GM06990 (cell line): ENCODE measurements at regions not wholly inside any gene's neighbourhood (a gene's known extent, or its start where the extent isn't known, plus 50 kb on each side); places are given as distances from the start of the nearest gene placed in this dataset.
"Not testable (repeated sequence)": the region's sequence is repeated elsewhere in the genome, so short reads cannot be mapped to it uniquely, and the experiment has no call there.

Experiments
- DNase-seq: peaks from one replicate; pipeline ENCODE4 v3.0.0-alpha.2; 2011; ENCODE audit not compliant: insufficient read length; ENCODE audit errors: extremely low read depth
- H3K27me3 ChIP-seq: replicated peaks from 2 replicates; pipeline ENCODE4 v1.6.0; 2011; ENCODE audit warnings: low read length; ENCODE audit not compliant: control insufficient read depth, insufficient read depth
- H3K36me3 ChIP-seq: 2 replicates; pipeline ENCODE4 v1.5.1; 2011; ENCODE audit warnings: low read length; ENCODE audit not compliant: control insufficient read depth, insufficient read depth
- H3K4me3 ChIP-seq: replicated peaks from 2 replicates; pipeline ENCODE4 v1.5.1; 2011; ENCODE audit warnings: low read depth, mild to moderate bottlenecking, control low read depth, low read length
- TF ChIP-seq, protein P1 (sequence below): IDR thresholded peaks from 2 replicates; pipeline ENCODE4 v1.5.1; 2011; ENCODE audit warnings: low read length, control low read depth, mild to moderate bottlenecking, inconsistent platforms; ENCODE audit not compliant: insufficient read depth, poor library complexity, severe bottlenecking

DNA sequence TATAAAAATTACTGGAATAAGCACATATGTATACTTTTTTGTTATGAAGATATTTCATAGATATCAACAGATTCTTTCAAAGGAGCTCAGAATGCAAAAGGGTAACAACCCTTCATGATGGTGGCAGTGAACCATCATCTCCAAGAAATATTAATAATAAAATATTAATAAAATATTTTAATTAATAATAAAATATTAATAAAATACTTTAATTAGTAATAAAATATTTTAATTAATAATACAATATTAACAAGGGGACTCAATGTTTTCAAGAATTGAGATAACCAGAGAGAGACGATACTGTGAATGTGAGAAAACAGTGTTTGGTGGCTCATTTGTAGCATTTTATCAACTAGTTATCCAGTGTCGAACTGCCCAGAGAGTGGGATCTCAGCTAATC lies 86.0 kb upstream of the NT5E start:
- no peaks in the 10 kb centered on the region for H3K36me3 ChIP-seq
- TF ChIP-seq, protein P1, sequence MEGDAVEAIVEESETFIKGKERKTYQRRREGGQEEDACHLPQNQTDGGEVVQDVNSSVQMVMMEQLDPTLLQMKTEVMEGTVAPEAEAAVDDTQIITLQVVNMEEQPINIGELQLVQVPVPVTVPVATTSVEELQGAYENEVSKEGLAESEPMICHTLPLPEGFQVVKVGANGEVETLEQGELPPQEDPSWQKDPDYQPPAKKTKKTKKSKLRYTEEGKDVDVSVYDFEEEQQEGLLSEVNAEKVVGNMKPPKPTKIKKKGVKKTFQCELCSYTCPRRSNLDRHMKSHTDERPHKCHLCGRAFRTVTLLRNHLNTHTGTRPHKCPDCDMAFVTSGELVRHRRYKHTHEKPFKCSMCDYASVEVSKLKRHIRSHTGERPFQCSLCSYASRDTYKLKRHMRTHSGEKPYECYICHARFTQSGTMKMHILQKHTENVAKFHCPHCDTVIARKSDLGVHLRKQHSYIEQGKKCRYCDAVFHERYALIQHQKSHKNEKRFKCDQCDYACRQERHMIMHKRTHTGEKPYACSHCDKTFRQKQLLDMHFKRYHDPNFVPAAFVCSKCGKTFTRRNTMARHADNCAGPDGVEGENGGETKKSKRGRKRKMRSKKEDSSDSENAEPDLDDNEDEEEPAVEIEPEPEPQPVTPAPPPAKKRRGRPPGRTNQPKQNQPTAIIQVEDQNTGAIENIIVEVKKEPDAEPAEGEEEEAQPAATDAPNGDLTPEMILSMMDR: no peak
- no peaks in the 10 kb centered on the region for H3K27me3 ChIP-seq
- no peak for DNase-seq
- H3K4me3 ChIP-seq: no peak overlapping the region

DNA sequence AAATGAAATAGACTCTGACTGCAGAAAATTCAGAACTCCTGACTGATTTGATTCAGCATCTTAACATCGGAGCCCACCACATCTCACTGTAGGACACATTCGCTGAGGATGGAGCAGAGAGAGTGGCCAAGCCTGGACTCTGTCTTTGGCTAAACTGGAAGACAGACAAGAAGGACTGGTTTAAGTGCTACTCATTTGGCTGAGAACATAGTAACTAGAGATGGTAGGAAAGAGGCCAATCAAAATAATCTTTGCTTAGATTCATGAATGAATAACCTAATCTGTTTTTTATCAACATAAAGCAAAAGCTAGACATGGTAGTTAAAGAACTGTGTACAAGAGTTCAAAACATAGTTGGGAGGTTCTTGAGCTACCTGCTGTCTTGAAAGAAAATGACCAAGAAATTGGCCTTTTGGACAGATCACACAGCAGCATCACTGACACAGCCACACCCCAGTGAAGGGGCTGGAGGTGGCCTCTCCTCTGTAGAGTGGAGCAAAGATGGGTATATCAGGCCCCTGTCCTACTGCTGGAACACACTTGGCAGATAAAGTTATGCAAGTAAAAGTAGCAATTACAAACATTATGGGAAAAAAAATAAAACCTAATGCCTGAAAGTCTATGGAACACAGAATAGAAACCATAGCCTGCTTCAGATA lies 87.1 kb upstream of the NT5E start:
- H3K4me3 ChIP-seq: no peak overlapping the region
- no peak for DNase-seq
- no peaks in the 10 kb centered on the region for H3K27me3 ChIP-seq
- no peaks in the 10 kb centered on the region for H3K36me3 ChIP-seq
- TF ChIP-seq, protein P1: no peak

DNA sequence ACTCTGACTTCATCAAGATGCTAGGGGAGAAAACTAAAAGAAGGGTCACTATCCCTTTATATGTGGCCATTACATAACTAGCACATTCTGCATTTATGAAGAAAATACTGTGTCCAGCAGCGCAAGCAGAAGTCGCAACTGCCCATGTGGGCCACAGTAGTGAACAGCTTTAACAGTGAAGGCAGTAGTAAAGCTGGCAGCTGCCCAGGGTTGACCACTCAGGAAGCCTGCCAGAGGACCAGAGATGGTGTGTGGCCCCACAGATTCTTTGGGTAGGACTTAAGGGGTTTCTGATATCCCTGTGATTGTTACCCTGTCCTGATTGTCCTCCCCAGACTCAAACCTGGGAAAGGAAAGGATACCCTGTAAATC lies 88.3 kb upstream of the NT5E start:
- H3K27me3 ChIP-seq: no peaks in the 10 kb centered on the region
- no peak overlapping the region for H3K4me3 ChIP-seq
- no peaks in the 10 kb centered on the region for H3K36me3 ChIP-seq
- DNase-seq: no peak
- TF ChIP-seq, protein P1: no peak

DNA sequence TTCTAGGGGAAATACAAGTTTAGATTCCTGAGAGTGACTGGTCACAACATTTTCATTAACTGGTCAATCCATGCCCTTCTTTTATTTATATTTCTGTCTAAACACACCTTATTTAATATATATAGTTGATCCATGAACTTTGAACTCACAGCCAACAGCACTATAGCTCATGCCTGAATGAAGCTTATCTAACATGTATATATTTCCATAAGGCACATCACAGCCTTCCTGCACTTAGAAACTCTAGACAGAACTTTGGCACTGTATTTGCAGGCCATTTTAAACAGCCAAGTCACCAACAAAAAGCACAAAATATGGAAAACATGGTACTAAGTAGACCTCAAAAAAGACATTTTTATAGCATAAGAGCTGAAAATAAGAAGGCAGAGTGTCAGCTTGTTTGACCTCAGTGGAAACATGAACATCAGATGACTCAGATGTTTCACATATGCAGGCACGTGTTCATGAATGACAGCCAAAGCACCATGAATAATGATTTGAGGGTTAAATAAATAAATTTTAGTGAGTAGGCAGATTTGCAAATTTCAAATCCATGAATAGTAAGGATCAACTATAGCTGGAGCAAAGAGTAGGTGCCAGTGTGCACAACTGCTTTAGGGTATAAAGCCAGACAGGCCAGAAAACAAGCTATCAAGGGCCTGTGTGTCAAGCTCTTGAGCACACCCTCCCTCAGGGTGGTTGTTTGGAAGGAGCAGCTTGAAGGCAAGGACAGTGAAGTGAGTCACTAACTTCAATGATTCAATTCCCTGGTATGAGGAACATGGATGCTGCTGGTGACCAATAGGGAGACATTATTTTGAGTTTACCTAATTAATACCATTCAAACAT lies 88.9 kb upstream of the NT5E start:
- TF ChIP-seq, protein P1: no peak
- DNase-seq: no peak
- Histone ChIP-seq H3K4me3 (no peak overlapping the region), H3K36me3 (no peaks in the 10 kb centered on the region), H3K27me3 (no peaks in the 10 kb centered on the region)

DNA sequence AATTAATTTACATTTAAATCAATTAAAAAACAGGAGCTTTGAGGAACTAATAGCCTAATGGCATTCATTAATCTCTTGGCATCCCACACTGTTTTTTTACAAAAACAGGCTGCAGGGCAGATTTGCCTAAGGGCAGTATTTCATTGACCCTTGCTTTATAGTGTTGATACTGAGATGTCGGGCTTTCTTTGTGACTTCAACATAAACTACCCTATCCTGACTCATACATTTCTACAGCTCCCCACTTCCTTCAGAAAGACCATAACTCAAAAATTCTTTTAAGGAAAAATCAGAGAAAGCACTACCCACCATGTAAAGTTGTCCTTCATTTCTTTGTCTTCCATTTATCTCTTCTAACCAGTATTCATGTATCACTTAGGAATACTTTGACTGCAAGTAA lies 92.2 kb upstream of the NT5E start:
- Histone ChIP-seq H3K27me3 (no peaks in the 10 kb centered on the region), H3K4me3 (no peak overlapping the region), H3K36me3 (no peaks in the 10 kb centered on the region)
- no peak for DNase-seq
- TF ChIP-seq, protein P1: no peak

DNA sequence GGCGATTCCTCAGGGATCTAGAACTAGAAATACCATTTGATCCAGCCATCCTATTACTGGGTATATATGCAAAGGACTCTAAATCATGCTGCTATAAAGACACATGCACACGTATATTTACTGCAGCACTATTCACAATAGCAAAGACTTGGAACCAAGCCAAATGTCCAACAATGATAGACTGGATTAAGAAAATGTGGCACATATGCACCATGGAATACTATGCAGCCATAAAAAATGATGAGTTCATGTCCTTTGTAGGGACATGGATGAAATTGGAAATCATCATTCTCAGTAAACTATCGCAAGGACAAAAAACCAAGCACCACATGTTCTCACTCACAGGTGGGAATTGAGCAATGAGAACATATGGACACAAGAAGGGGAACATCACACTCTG lies 93.1 kb upstream of the NT5E start:
- DNase-seq, H3K27me3 ChIP-seq, H3K4me3 ChIP-seq, H3K36me3 ChIP-seq: not testable (repeated sequence)
